Dendritic cell treated with granulocyte-macrophage colony-stimulating factor and Interleukin-4, amounts not matched to agents 40 ng/mL and 50 ng/mL, for 4 days (primary cell): ENCODE measurements at regions not wholly inside any gene's neighbourhood (a gene's known extent, or its start where the extent isn't known, plus 50 kb on each side); places are given as distances from the start of the nearest gene placed in this dataset.

Source experiments
- H3K27ac Mint-ChIP-seq: one replicate; pipeline ENCODE4 v1.8.0; 2022; ENCODE audit warnings: mild to moderate bottlenecking, mixed read lengths
- H3K27me3 Mint-ChIP-seq: one replicate; pipeline ENCODE4 v1.8.0; 2022; ENCODE audit warnings: mild to moderate bottlenecking, mixed read lengths
- H3K36me3 Mint-ChIP-seq: one replicate; pipeline ENCODE4 v1.8.0; 2022; ENCODE audit warnings: low read depth, mixed read lengths
- H3K4me1 Mint-ChIP-seq: one replicate; pipeline ENCODE4 v1.8.0; 2022; ENCODE audit warnings: low read depth, mixed read lengths
- H3K4me3 Mint-ChIP-seq: one replicate; pipeline ENCODE4 v1.8.0; 2022; ENCODE audit warnings: mild to moderate bottlenecking, moderate library complexity, mixed read lengths
- H3K9me3 Mint-ChIP-seq: one replicate; pipeline ENCODE4 v1.8.0; 2022; ENCODE audit warnings: mixed read lengths
- intact Hi-C: fragments of 100-400 bp; cut with micrococcal nuclease; formaldehyde crosslinking; loops from one replicate; pipeline ENCODE4 v1.15.0; 2022

DNA sequence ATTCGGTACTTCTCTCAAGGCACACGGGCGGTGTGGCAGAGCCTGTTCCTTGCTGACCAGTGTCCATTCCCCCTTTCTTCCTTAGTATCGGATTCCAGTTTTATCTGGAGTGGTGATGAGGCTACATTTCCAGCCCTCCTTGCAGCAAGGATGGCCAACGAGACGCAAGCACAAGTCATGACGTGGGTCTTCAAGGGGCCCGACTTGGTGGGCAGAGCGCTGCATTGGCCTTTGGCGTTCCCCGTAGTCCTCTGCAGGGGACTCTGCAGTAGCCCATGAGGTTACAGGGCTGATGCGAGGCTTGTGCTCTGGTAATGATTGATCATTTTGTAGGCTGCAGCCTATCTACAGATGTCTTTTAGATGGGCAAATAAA, 194.5 kb downstream of the OPA1 start:
- Mint-ChIP-seq H3K4me1 (peaks cover 5% of the 10 kb centered on the region), H3K27ac (no peak overlapping the region), H3K4me3 (no peak overlapping the region), H3K36me3 (no peaks in the 10 kb centered on the region), H3K27me3 (peaks cover 54% of the 10 kb centered on the region), H3K9me3 (no peaks in the 10 kb centered on the region)
- intact Hi-C loops: loop anchor here (5.0 kb wide), 1 partner anchor 350 kb away; the partner anchor contains the start of gene HES1

DNA sequence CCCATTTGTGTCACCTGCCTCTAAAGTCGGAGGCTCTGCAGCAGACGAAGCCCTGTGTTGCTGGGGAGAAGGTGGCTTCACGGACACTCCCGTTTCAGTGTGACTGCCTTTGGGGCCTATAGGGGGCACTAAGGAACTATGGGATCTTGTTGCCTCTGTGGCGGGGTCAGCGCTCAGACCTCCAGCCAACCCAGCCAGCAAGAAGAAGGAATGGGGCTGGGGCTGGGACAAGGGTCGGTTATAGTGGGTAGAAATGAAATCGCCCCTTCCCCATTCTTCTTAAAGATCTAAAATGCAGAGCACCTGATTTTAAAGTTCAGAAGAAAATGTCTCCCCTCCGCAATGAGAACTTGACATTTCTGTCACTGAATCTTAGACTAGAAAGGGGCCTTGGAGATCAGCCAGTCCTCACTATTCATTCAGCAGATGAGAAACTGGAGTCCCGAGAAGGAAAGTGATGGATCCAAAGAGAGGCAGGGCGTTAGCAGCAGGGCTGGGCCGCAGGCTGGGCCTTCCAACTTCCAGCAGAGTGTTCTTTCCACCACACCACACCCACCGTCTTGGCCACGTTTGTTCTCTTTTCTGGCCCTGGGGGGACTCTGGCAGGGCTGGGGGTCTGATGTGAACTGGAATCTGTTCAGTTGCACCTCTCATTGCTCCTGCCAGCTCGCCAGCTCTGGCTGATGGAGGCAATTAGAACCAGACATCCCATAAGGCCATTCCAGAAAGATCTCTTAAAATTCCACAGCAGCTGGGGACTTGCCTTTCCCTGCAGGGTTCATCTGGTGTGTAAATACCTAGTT, 195.4 kb downstream of the OPA1 start:
- H3K9me3 Mint-ChIP-seq: no peaks in the 10 kb centered on the region
- no peak overlapping the region for H3K4me3 Mint-ChIP-seq
- peaks cover 54% of the 10 kb centered on the region for H3K27me3 Mint-ChIP-seq
- H3K36me3 Mint-ChIP-seq: no peaks in the 10 kb centered on the region
- intact Hi-C loops: loop anchor here (2.0 to 5.0 kb wide), 2 partner anchors 349 to 526 kb away; partner anchors contain the start of gene HES1
- H3K27ac Mint-ChIP-seq: no peak overlapping the region
- peaks cover 5% of the 10 kb centered on the region for H3K4me1 Mint-ChIP-seq

DNA sequence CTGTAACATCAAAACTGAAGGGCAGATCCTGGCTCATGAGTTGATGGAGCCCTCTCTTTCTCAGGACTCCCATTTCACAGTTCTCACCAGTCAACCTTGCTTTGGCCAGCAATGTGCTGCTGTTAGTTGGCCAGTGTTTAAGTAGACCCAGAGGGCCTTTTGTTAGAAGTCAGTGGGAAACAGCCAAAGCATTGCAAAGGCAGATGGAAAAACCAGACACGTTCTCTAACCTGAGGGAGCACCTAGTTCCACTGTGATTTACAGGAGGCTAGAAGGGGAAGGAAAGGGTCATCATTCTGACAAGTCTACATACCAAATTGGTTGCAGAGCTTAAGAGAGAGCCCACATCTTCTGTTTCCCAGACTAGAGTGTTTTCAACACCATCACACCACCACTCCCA, 196.4 kb downstream of the OPA1 start:
- H3K9me3 Mint-ChIP-seq: no peaks in the 10 kb centered on the region
- no peaks in the 10 kb centered on the region for H3K36me3 Mint-ChIP-seq
- H3K4me3 Mint-ChIP-seq: no peak overlapping the region
- no peak overlapping the region for H3K27ac Mint-ChIP-seq
- intact Hi-C loops: loop anchor here (2.0 to 5.0 kb wide), 2 partner anchors 348 to 525 kb away; partner anchors contain the start of gene HES1
- peaks cover 58% of the 10 kb centered on the region for H3K27me3 Mint-ChIP-seq
- H3K4me1 Mint-ChIP-seq: peaks cover 10% of the 10 kb centered on the region

DNA sequence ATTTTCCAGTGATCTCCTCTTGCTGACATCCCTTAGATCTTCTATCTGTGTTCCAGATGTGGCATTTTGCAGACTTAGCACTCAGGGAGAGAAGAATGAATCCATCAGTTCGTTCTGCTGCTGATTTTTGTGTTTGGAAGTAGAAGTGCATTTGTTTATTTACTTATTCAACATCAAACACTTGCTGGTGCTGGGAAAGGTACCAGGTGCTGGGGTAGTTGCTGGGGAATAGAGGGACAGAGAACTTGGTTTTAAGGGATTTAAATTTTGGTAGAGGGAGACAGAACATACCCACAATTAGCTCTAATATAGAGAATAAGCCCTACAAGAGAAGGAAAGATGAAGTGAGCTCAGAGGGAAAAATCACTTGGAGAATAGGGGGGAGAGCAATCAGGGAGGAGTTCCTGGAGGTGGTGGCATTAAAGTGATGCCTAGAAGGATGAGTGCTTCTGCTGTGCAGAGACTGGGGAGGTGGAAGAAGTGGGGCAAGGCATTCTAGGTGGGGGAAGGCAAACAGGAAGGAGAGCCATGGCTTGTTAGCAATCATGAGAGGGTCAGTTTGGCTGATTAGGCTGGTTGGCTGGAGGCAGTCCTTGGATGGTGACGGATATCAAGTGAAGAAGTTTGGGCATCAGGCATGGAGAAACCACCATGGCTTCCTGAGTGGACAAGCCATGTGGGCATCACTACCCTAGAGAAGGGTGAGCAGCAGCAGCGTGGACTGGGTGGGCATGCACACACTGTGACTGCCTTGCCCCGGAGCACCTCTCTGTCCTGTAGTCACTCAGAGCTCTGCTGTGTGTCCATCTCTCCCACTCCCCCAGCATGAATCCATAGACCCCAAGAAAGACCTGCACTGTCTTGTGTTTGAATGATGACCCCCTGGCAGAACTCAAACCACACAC, 197.3 kb downstream of the OPA1 start:
- Mint-ChIP-seq H3K4me3 (no peak overlapping the region), H3K9me3 (no peaks in the 10 kb centered on the region), H3K4me1 (peaks cover 11% of the 10 kb centered on the region), H3K27ac (no peak overlapping the region), H3K36me3 (no peaks in the 10 kb centered on the region), H3K27me3 (peaks cover 62% of the 10 kb centered on the region)
- intact Hi-C loops: no loop called here

DNA sequence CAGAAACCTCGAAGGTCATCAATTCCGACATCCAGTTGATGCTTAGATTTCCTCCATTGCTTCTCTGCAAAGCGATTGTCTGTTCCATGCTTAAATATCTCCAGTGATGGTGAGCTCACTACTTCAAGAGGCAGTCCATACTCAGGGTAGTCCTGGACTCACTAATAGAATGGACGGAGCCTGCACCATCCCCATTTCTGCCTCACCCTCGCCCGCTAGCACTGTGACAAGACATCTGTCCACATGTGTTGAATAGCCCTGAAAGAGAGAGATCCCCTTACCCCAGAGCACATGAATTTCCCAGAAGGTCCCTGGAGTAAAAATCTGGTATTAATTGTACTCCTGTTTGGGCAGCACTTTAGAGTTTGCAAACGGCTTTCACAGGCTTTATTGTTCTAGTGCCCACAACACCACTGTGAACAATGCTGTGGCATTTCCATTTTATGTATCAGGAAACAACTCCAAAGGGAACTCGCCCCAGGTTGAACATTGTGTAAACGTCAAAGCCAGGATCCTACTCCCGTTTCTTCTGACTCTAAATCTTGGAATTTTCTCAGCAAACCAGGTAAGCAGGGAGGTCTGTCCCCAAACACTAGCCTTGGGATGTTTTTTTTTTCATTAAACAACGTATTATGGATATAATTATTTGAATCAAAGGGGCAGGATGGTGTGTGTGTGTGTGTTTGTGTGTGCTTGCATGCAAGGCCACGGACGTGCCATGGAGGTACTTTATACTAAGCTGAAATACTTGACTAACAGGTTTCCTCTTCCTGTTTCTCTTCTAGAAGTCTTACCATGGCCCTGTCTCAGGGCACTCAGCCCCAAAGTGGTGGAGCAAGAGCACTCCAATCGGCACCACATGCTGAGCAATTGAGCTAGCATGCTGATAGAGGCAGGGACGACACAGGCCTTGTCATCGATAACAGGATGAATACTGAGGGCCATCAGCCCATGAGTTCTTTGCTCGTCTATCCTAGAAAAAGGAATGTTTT, 198.3 kb downstream of the OPA1 start:
- intact Hi-C loops: no loop called here
- Mint-ChIP-seq H3K4me1 (peaks cover 11% of the 10 kb centered on the region), H3K36me3 (no peaks in the 10 kb centered on the region), H3K9me3 (no peaks in the 10 kb centered on the region), H3K27me3 (peaks cover 63% of the 10 kb centered on the region), H3K27ac (no peak overlapping the region), H3K4me3 (no peak overlapping the region)

DNA sequence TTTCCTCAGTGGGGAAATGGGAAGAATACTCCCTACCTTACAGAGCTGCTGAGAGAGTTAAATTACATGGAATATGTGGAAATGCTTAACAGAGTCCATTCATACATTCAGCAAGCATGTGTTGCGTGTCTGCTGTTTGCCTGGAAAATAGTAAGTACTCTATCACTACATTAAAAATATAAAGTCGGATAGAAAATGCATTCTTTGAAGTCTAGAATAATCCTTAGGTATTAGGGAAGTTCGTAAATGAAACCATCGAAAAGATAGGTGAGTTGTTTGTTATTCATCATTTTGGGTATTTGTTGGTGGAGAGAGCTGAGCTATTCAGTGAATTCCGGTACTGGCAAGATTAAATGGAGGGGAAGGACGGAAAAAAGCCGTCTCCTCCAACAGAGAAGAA, 200.1 kb downstream of the OPA1 start:
- peaks cover 51% of the 10 kb centered on the region for H3K27me3 Mint-ChIP-seq
- H3K9me3 Mint-ChIP-seq: no peaks in the 10 kb centered on the region
- intact Hi-C loops: no loop called here
- no peak overlapping the region for H3K4me3 Mint-ChIP-seq
- no peaks in the 10 kb centered on the region for H3K36me3 Mint-ChIP-seq
- H3K4me1 Mint-ChIP-seq: peaks cover 9% of the 10 kb centered on the region
- no peak overlapping the region for H3K27ac Mint-ChIP-seq

DNA sequence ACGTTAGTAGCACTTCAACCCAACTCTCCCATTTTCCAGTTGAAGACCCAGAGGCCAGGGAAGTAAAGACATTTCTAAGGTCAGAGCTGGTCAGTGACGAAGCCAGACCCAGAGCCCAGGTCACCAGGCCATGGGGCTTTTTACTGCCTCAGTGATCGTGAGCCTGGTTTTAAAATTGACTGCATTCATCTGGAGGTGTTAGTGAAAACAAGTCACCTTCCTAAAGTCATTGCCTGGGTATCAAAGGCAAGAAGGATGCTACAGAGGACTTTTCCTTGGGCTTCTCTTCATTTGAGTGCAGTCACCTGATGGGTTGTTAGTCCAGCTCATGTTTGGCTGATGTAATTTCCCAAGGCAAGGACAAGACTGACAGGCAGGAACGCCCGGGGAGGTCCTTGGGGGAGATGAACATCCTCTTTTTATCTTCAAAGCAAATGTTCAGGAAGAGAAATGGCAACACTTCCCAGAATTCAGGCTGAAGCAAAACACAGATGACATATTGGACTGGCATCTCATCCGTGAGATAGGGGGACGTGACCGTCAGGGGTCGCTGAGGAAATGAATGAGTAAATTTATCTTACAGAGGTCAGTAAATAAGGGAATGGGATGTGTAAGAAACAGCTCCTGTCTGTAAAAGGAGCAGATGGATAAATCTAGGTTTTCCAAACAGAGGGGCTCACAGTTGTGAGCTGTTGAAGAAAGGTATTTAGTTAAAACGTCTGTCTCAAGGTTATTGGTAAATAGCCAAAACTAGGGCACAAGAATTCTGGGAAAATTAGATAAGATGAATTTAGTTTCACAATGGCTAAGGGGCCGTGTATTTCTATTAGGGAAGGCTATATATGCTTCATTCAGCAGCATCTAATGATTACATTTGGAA, 201.2 kb downstream of the OPA1 start:
- H3K36me3 Mint-ChIP-seq: no peaks in the 10 kb centered on the region

DNA sequence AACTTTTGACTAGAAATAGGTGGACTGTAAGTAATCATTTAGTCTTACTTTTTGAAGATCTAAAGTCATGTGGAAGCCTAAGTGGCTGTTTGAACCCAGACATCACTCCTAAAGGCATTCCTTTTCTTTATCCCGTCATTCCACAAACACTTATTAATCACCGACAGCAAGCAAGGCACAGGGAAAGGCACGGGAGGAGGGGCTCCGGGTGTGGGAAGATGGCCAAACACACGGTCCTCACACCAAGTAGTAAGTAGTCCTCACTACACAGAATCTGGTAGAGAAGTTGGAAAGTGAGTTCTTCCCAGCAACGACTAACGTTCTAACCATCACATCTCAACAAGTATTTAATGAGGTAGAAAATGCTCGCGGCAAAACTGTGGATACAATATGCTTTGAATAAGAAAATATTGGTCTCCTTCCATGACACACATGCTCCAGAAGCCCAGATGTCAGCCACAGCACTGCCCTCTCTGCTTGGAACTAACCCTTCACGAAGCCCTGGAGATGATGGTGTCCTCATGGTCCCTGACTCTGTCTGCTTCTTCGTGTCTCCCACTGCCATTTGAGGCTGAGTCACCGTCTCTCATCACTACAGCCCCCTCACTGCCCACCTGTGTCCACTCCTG, 202.2 kb downstream of the OPA1 start:
- peaks cover 45% of the 10 kb centered on the region for H3K27me3 Mint-ChIP-seq
- no peaks in the 10 kb centered on the region for H3K36me3 Mint-ChIP-seq
- H3K4me3 Mint-ChIP-seq: no peak overlapping the region
- no peaks in the 10 kb centered on the region for H3K9me3 Mint-ChIP-seq
- intact Hi-C loops: no loop called here
- no peak overlapping the region for H3K27ac Mint-ChIP-seq
- peaks cover 6% of the 10 kb centered on the region for H3K4me1 Mint-ChIP-seq

More for the DNA sequence above, 201.2 kb downstream of the OPA1 start:
- Mint-ChIP-seq H3K9me3 (no peaks in the 10 kb centered on the region), H3K27ac (no peak overlapping the region), H3K27me3 (peaks cover 44% of the 10 kb centered on the region), H3K4me3 (no peak overlapping the region), H3K4me1 (peaks cover 6% of the 10 kb centered on the region)
- intact Hi-C loops: no loop called here

DNA sequence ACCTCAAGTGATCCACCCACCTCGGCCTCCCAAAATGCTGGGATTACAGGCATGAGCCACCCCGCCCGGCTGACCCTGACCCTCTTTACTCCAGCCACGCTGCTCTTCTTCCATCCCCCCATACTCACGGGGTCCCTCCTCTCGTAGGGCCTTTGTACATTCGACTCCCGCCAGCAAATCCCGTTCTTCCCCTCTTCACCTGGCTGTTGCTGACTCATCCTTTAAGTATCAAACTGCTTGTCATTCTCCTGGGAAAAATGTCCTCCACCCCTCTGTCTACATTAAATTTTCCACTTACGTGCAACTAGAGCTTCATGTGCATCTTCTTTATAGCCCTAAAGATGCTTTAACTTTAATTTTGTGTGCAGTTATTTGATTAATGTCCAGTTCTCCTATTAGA, 203.1 kb downstream of the OPA1 start:
- peaks cover 6% of the 10 kb centered on the region for H3K4me1 Mint-ChIP-seq

DNA sequence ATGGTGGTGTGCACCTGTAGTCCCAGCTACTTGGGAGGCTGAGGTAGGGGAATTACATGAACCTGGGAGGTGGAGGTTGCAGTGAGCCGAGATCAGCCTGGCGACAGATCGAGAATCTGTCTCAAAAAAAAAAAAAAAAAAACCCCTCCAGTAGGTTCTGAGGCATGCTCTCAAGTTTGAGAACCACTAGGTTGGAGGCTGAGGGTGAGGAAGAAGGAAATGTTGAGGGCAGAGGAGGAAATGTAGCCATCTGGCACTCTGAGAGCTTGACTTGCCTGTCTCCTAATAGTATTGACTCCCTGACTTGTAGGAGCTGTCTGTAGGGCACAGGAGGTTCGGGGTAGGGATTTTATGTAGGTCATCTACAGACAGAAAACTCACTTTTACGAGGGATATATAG, 204.6 kb downstream of the OPA1 start:
- intact Hi-C loops: no loop called here
- H3K27me3 Mint-ChIP-seq: peaks cover 38% of the 10 kb centered on the region
- no peaks in the 10 kb centered on the region for H3K9me3 Mint-ChIP-seq
- H3K36me3 Mint-ChIP-seq: no peaks in the 10 kb centered on the region
- H3K27ac Mint-ChIP-seq: no peak overlapping the region
- H3K4me3 Mint-ChIP-seq: no peak overlapping the region
- H3K4me1 Mint-ChIP-seq: peaks cover 6% of the 10 kb centered on the region

More for the DNA sequence above, 203.1 kb downstream of the OPA1 start:
- Mint-ChIP-seq H3K27me3 (peaks cover 42% of the 10 kb centered on the region), H3K36me3 (no peaks in the 10 kb centered on the region), H3K27ac (no peak overlapping the region), H3K4me3 (no peak overlapping the region), H3K9me3 (no peaks in the 10 kb centered on the region)
- intact Hi-C loops: no loop called here

DNA sequence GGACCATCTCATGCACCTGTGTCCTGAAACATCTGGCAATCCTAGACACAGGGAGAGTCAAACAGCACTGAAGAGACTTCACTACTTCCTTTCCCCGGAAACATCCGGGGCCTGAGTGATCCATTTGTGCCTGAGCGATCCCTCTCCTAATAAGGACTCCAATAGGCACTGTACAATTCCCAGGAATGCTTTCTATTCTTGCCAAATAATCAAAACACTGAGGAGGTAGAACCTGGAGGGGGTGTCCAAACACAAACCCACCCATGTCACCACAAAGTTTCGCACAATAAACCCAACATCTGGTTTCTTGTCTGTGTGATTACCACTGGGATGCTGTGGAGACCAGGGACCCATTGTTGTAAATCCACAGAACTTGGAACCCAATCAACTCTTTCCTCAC, 205.0 kb downstream of the OPA1 start:
- H3K4me1 Mint-ChIP-seq: peaks cover 6% of the 10 kb centered on the region
- H3K36me3 Mint-ChIP-seq: no peaks in the 10 kb centered on the region
- peaks cover 35% of the 10 kb centered on the region for H3K27me3 Mint-ChIP-seq
- no peak overlapping the region for H3K27ac Mint-ChIP-seq
- H3K9me3 Mint-ChIP-seq: no peaks in the 10 kb centered on the region
- no peak overlapping the region for H3K4me3 Mint-ChIP-seq
- intact Hi-C loops: no loop called here
